ENCODE measurements at regions not wholly inside any gene's neighbourhood (a gene's known extent, or its start where the extent isn't known, plus 50 kb on each side); places are given as distances from the start of the nearest gene placed in this dataset.

- no peak for DNase-seq (ENCODE audit: low read depth in 4 of 4, low spot score in 1 of 4)
These were observed 596.1 kb upstream of the KLHL29 start for GRCh38 chr2:22788749-22789327.

- no peak for DNase-seq (ENCODE audit: low read depth in 4 of 4, low spot score in 1 of 4)
These were observed 589.6 kb upstream of the KLHL29 start for GRCh38 chr2:22795287-22795866.

- no peak for DNase-seq (ENCODE audit: low read depth in 4 of 4, low spot score in 1 of 4)
These were observed 586.6 kb upstream of the KLHL29 start for GRCh38 chr2:22798386-22798785.

GRCh38 chr2:22800412-22800811 lies 584.6 kb upstream of the KLHL29 start:
- DNase-seq (ENCODE audit: low read depth in 4 of 4, low spot score in 1 of 4), result no peak

GRCh38 chr2:22801071-22801470 lies 583.9 kb upstream of the KLHL29 start:
- DNase-seq (ENCODE audit: low read depth in 4 of 4, low spot score in 1 of 4), result no peak

- DNase-seq (ENCODE audit: low read depth in 4 of 4, low spot score in 1 of 4), result no peak
These were observed 583.0 kb upstream of the KLHL29 start for GRCh38 chr2:22801970-22802369.

- no peak for DNase-seq (ENCODE audit: low read depth in 4 of 4, low spot score in 1 of 4)
These were observed 577.1 kb upstream of the KLHL29 start for GRCh38 chr2:22807872-22808271.

- DNase-seq (ENCODE audit: low read depth in 4 of 4, low spot score in 1 of 4), result no peak
These were observed 574.4 kb upstream of the KLHL29 start for GRCh38 chr2:22810602-22811001.

GRCh38 chr2:22812065-22812680 lies 572.8 kb upstream of the KLHL29 start:
- no peak for DNase-seq (ENCODE audit: low read depth in 4 of 4, low spot score in 1 of 4)

GRCh38 chr2:22817197-22817596 lies 567.8 kb upstream of the KLHL29 start:
- no peak for DNase-seq (ENCODE audit: low read depth in 4 of 4, low spot score in 1 of 4)

GRCh38 chr2:22821458-22821857 lies 563.5 kb upstream of the KLHL29 start:
- DNase-seq (ENCODE audit: low read depth in 4 of 4, low spot score in 1 of 4), result no peak

- DNase-seq (ENCODE audit: low read depth in 4 of 4, low spot score in 1 of 4), result no peak
These were observed 562.1 kb upstream of the KLHL29 start for GRCh38 chr2:22822835-22823234.

- DNase-seq (ENCODE audit: low read depth in 4 of 4, low spot score in 1 of 4), result no peak
These were observed 560.4 kb upstream of the KLHL29 start for GRCh38 chr2:22824618-22825017.

- DNase-seq (ENCODE audit: low read depth in 4 of 4, low spot score in 1 of 4), result no peak
These were observed 558.3 kb upstream of the KLHL29 start for GRCh38 chr2:22826703-22827102.

GRCh38 chr2:22829791-22830190 lies 555.2 kb upstream of the KLHL29 start:
- no peak for DNase-seq (ENCODE audit: low read depth in 4 of 4, low spot score in 1 of 4)

GRCh38 chr2:22832196-22832595 lies 552.8 kb upstream of the KLHL29 start:
- DNase-seq (ENCODE audit: low read depth in 4 of 4, low spot score in 1 of 4), result no peak

GRCh38 chr2:22838461-22838860 lies 546.5 kb upstream of the KLHL29 start:
- DNase-seq (ENCODE audit: low read depth in 4 of 4, low spot score in 1 of 4), result no peak

GRCh38 chr2:22842205-22842869 lies 542.6 kb upstream of the KLHL29 start:
- DNase-seq (ENCODE audit: low read depth in 4 of 4, low spot score in 1 of 4), result no peak

- DNase-seq (ENCODE audit: low read depth in 4 of 4, low spot score in 1 of 4), result no peak
These were observed 541.0 kb upstream of the KLHL29 start for GRCh38 chr2:22843919-22844537.

- DNase-seq (ENCODE audit: low read depth in 4 of 4, low spot score in 1 of 4), result no peak
These were observed 534.7 kb upstream of the KLHL29 start for GRCh38 chr2:22850310-22850709.

GRCh38 chr2:22854588-22854987 lies 530.4 kb upstream of the KLHL29 start:
- no peak for DNase-seq (ENCODE audit: low read depth in 4 of 4, low spot score in 1 of 4)

- no peak for DNase-seq (ENCODE audit: low read depth in 4 of 4, low spot score in 1 of 4)
These were observed 529.9 kb upstream of the KLHL29 start for GRCh38 chr2:22855081-22855480.
